Ascending aorta (tissue), 2 donors: ENCODE measurements at regions not wholly inside any gene's neighbourhood (a gene's known extent, or its start where the extent isn't known, plus 50 kb on each side); places are given as distances from the start of the nearest gene placed in this dataset.

Experiments
- DNase-seq, 2 donors: peaks; one replicate each; pipeline ENCODE4 v3.0.0-alpha.2; 2019; ENCODE audit warnings: low spot score in 2 of 2
- H3K27ac ChIP-seq, 2 donors: fragments of 200-600 bp; sonication (generic); one replicate each; pipeline ENCODE4 v1.5.1; 2016 to 2017; ENCODE audit warnings: mild to moderate bottlenecking in 1 of 2
- H3K27me3 ChIP-seq: fragments of 200-600 bp; sonication (generic); one replicate; pipeline ENCODE4 v1.5.1; 2017
- H3K36me3 ChIP-seq, 2 donors: fragments of 200-600 bp; sonication (generic); one replicate each; pipeline ENCODE4 v1.5.1; 2016
- H3K4me1 ChIP-seq, 2 donors: fragments of 200-600 bp; sonication (generic); one replicate each; pipeline ENCODE4 v1.5.1; 2016 to 2017; ENCODE audit warnings: mild to moderate bottlenecking in 1 of 2
- H3K4me3 ChIP-seq, 2 donors: fragments of 200-600 bp; sonication (generic); one replicate each; pipeline ENCODE4 v1.5.1; 2016 to 2017; ENCODE audit warnings: mild to moderate bottlenecking in 1 of 2
- H3K9me3 ChIP-seq, 2 donors: fragments of 200-600 bp; sonication (generic); one replicate each; pipeline ENCODE4 v1.5.1; 2016
- intact Hi-C: fragments of 100-400 bp; cut with DNase I; formaldehyde crosslinking; loops from one replicate; pipeline ENCODE4 v1.15.1; 2023
- TF ChIP-seq, protein P1 (sequence below), 3 experiments: fragments of 200-600 bp in 2 of 3; fragments of 450-650 bp in 1 of 3; sonication (generic) in 2 of 3; IDR thresholded peaks; one replicate each; pipeline ENCODE4 v1.5.1; 2016 to 2019; ENCODE audit warnings: antibody characterized with exemption in 3 of 3, mild to moderate bottlenecking in 1 of 3, moderate library complexity in 1 of 3

DNA sequence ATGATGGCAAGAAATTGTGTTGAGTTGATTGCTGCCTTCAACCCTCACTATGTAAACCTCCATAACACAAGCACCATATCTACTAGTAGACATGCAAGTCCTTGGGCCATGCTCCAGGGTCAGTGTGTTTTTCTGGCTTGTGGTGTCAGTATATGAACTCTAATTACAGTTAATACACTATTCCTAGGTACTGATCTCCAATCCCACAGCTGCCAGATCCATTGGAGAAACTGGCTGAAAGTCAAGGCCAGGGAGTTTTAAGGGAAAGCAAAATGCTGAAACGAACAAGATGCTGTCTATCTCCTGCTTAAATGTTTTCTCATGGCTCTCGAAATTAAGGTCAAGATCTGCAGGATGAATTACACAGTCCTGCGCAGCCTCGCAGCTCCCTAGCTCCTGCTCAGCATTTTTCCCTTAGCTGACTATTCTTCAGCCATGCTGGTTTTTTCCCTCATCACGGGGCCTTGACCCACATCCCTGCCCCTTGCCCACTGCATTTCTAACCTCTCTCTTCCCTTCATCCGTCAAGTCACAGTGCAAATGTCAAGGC lies 425.0 kb upstream of the ADAMTS9 start:
- intact Hi-C loops: no loop called here

DNA sequence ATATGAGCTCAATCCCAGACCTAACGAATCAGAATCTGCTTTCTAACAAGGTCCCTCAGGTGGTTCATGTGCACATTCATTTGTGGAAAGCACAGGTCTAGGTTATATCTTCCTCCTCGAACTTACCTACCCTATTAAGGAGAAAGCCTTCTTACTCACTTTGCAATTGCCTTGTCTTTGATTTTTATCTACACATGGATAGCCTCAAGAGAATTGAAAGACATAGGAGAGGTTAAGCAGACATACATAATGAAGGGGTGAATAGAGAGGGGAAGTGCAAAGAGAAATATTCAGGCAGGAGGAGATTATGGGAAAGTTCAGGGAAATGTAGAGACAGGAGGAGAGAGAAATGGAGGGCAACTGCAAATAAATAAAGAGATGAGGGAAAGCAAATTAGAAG lies 422.9 kb upstream of the ADAMTS9 start:
- H3K4me1 ChIP-seq: peaks cover 0 to 3% of the 10 kb centered on the region in 2 donors
- TF ChIP-seq, protein P1, sequence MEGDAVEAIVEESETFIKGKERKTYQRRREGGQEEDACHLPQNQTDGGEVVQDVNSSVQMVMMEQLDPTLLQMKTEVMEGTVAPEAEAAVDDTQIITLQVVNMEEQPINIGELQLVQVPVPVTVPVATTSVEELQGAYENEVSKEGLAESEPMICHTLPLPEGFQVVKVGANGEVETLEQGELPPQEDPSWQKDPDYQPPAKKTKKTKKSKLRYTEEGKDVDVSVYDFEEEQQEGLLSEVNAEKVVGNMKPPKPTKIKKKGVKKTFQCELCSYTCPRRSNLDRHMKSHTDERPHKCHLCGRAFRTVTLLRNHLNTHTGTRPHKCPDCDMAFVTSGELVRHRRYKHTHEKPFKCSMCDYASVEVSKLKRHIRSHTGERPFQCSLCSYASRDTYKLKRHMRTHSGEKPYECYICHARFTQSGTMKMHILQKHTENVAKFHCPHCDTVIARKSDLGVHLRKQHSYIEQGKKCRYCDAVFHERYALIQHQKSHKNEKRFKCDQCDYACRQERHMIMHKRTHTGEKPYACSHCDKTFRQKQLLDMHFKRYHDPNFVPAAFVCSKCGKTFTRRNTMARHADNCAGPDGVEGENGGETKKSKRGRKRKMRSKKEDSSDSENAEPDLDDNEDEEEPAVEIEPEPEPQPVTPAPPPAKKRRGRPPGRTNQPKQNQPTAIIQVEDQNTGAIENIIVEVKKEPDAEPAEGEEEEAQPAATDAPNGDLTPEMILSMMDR (IDR thresholded peaks at IDR 0.05): no peak
- H3K36me3 ChIP-seq: no peaks in the 10 kb centered on the region
- no peaks in the 10 kb centered on the region for H3K9me3 ChIP-seq
- intact Hi-C loops: no loop called here
- no peak overlapping the region for H3K27ac ChIP-seq
- no peak overlapping the region for H3K4me3 ChIP-seq
- H3K27me3 ChIP-seq: no peaks in the 10 kb centered on the region
- no peak for DNase-seq

More for the DNA sequence above, 425.0 kb upstream of the ADAMTS9 start:
- no peak overlapping the region for H3K27ac ChIP-seq
- no peaks in the 10 kb centered on the region for H3K27me3 ChIP-seq
- H3K4me1 ChIP-seq: no peaks in the 10 kb centered on the region
- TF ChIP-seq, protein P1 (IDR thresholded peaks at IDR 0.05): no peak
- H3K4me3 ChIP-seq: no peak overlapping the region
- H3K9me3 ChIP-seq: no peaks in the 10 kb centered on the region
- H3K36me3 ChIP-seq: no peaks in the 10 kb centered on the region
- DNase-seq: no peak

DNA sequence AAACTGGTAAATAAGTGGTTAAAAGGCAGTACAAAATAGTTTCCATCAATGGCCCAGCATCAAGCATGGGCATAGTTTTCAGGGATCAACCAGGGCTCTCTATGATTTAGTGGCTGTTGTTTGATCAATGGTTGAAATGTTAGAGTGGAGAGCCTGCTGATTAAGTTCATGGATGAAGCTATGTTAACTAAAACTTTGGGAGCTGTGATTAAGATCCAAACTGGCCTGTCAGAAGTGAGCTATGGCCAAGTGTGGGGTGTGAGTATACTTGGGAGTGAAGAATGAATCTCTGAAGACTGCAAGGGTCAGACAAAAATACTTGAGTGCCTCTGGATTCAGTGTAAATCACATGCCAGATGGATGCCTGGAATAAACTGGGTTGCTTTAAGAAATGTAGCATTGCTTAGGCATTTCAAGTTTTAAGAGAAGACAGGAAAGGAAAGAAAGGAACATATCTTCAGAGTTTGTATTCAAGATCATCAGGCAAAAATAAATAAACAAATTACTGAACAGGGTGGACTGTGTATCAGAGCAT lies 422.2 kb upstream of the ADAMTS9 start:
- Histone ChIP-seq H3K9me3 (no peaks in the 10 kb centered on the region), H3K4me1 (peaks cover 0 to 3% of the 10 kb centered on the region in 2 donors), H3K4me3 (no peak overlapping the region), H3K27ac (no peak overlapping the region), H3K36me3 (no peaks in the 10 kb centered on the region), H3K27me3 (no peaks in the 10 kb centered on the region)
- TF ChIP-seq, protein P1 (IDR thresholded peaks at IDR 0.05): no peak
- intact Hi-C loops: no loop called here
- no peak for DNase-seq

- Histone ChIP-seq H3K4me3 (no peak overlapping the region), H3K36me3 (no peaks in the 10 kb centered on the region), H3K27me3 (no peaks in the 10 kb centered on the region), H3K27ac (no peak overlapping the region), H3K9me3 (no peaks in the 10 kb centered on the region), H3K4me1 (peaks cover 0 to 3% of the 10 kb centered on the region in 2 donors)
- TF ChIP-seq, protein P1 (IDR thresholded peaks at IDR 0.05): no peak
- DNase-seq: no peak
- intact Hi-C loops: no loop called here
Observed at GRCh38 chr3:65107174-65107573, 419.4 kb upstream of the ADAMTS9 start.

DNA sequence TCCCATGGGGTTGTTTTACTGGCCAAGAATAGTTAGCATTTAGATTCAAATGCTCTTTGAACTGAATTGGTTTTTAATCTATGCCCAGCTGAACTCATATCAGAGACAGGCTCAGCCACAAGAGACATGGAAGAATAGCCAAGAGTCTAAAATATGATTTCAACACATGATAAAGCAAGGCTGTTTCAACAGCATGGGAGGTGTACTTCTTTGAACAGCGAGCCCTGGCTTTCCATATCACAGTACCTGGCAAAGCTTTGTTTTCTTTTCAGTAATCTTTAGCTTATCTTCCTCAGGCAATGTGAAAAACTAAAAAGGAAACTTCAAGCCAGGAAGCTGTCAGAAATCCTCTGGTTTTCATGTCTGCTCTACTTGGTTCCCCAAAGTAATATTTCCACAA lies 413.6 kb upstream of the ADAMTS9 start:
- intact Hi-C loops: no loop called here
- no peaks in the 10 kb centered on the region for H3K4me1 ChIP-seq
- no peak for DNase-seq
- no peak overlapping the region for H3K4me3 ChIP-seq
- H3K9me3 ChIP-seq: no peaks in the 10 kb centered on the region
- TF ChIP-seq, protein P1 (IDR thresholded peaks at IDR 0.05): no peak
- H3K27me3 ChIP-seq: no peaks in the 10 kb centered on the region
- H3K27ac ChIP-seq: no peak overlapping the region
- no peaks in the 10 kb centered on the region for H3K36me3 ChIP-seq

- Histone ChIP-seq H3K27me3 (no peaks in the 10 kb centered on the region), H3K27ac (no peak overlapping the region), H3K4me3 (no peak overlapping the region), H3K36me3 (no peaks in the 10 kb centered on the region), H3K4me1 (no peaks in the 10 kb centered on the region), H3K9me3 (no peaks in the 10 kb centered on the region)
- TF ChIP-seq, protein P1 (IDR thresholded peaks at IDR 0.05): no peak
- DNase-seq: no peak
- intact Hi-C loops: no loop called here
Observed at GRCh38 chr3:65098400-65098799, 410.6 kb upstream of the ADAMTS9 start.
